GM12872 (cell line): ENCODE measurements at regions not wholly inside any gene's neighbourhood (a gene's known extent, or its start where the extent isn't known, plus 50 kb on each side); places are given as distances from the start of the nearest gene placed in this dataset.

Experiments used
- TF ChIP-seq, protein P1 (sequence below): IDR thresholded peaks from 3 replicates; pipeline ENCODE4 v1.5.1; 2011; ENCODE audit warnings: low read depth, mild to moderate bottlenecking, low read length, moderate library complexity; ENCODE audit not compliant: insufficient read depth

DNA sequence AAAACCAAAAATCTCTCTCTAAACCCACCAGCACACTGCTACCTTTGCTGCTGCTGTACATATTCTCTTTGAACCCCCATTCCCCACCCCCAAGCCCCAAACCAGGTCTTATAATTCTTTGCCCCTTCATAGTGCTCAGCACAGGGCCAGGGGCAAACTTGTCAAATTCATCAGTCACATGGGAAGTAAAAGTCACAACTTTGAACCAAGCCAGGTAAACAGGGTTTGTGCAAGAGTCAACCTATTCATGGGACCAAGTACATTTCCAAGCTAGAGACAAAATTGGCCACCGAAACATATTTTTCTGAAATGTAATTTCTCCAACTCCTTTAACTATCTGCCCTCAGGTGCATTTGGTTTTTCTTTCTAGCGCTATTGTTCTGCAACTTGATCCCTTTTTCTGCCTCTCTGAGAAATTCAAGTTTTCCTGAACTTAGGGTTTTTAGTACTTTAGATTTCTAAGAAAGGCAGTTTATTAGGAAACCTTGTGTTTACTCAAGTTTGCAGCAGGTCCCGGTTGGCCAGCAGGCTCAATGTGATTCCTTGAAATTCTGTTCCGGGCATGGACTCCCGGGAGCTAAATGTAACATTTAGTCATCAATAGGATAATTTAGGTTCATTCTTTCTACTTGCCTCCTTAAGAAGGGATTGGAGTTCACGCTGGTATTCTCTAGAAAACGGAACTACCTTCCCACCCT is 230.5 kb downstream of the EFCAB11 start:
- TF ChIP-seq, protein P1, sequence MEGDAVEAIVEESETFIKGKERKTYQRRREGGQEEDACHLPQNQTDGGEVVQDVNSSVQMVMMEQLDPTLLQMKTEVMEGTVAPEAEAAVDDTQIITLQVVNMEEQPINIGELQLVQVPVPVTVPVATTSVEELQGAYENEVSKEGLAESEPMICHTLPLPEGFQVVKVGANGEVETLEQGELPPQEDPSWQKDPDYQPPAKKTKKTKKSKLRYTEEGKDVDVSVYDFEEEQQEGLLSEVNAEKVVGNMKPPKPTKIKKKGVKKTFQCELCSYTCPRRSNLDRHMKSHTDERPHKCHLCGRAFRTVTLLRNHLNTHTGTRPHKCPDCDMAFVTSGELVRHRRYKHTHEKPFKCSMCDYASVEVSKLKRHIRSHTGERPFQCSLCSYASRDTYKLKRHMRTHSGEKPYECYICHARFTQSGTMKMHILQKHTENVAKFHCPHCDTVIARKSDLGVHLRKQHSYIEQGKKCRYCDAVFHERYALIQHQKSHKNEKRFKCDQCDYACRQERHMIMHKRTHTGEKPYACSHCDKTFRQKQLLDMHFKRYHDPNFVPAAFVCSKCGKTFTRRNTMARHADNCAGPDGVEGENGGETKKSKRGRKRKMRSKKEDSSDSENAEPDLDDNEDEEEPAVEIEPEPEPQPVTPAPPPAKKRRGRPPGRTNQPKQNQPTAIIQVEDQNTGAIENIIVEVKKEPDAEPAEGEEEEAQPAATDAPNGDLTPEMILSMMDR = no peak

DNA sequence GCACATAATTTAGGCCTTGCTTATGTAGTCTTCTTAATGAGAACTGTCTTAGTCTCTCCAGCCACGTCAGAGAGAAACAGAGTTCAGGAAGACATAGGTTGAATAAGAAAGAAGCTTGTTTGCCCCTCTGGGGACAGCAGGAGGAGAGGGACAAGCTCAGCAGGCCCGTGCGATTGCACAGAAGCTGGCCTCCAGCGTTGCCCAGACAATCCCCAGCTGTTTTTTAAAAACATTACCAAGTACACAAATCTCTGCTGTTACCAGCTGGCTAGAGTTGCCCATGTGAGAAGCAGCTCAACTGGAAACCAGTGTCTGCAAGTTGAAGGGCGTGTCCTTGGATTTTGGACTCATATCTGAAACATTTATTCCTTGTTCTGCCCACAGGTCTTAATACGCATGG is 232.6 kb downstream of the EFCAB11 start:
- TF ChIP-seq, protein P1 = no peak

DNA sequence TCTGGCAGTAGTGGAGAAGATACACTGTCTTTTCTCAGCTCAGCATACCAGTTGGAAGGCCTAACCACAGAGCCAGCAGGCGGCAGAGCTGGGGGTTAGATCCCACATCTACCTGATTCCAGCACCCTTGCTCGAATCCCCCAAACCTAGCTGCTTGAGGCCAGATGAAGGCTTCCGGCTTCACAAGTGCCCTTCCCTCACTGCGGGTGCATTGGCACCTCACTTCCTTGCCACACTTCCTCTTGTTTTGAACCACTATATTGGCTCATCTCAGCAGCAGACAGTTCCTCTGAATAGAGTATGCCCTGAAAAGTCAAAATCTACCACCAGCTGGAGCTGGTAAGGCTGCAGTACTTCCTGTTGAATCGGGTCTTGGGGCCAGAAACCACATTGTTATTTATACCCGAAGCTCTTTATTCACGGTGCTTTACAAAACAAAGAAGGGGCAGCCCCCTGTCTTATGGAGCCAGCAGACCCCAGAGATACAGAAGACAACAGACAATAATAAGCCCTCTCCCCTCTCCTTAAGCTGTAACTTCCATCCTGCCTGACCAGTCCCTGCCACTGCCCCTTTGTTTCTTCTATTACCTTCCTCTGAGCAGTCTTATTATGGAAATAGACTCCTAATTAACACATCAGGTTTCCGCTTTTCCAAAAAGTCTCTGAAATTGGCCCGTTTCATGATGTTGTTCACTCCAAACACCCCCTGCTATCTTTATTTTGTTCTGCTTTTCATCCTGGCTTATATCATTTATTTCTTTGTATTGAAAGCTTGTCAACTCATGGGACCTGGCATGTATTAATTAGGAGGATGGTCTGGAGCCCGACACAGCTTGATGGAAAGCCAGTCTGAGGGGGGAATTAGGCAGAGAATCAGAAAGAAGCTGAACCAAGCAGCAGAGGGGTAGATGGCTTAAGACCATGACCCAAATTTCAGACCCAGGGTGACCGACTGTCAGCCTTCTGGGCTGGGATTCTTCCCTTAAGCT is 233.5 kb downstream of the EFCAB11 start:
- TF ChIP-seq, protein P1 = no peak

DNA sequence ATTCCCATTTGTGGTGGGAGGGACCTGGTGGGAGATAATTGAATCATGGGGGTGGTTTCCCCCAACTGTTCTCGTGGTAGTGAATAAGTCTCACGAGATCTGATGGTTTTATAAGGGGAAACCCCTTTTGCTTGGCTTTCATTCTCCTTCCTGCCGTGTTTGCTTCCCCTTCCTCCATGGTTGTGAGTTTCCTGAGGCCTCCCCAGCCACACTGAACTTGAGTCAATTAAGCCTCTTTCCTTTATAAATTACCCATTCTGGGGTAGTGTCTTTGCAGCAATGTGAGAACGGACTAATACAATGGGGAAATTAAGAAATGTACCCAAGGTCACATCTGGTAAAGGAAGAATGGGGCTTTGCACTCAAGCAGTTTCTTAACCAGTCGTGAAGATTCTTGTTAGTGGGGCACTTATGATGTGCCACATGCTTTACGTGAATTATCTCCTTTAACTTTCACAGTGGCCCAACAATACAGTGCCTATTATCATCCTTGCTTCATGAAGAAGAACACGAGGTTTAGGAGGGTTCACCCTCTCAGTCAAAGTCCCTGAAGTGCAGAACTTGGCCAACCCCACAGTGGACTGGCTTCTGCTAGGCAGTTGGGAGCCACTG is 234.3 kb downstream of the EFCAB11 start:
- TF ChIP-seq, protein P1 = no peak

DNA sequence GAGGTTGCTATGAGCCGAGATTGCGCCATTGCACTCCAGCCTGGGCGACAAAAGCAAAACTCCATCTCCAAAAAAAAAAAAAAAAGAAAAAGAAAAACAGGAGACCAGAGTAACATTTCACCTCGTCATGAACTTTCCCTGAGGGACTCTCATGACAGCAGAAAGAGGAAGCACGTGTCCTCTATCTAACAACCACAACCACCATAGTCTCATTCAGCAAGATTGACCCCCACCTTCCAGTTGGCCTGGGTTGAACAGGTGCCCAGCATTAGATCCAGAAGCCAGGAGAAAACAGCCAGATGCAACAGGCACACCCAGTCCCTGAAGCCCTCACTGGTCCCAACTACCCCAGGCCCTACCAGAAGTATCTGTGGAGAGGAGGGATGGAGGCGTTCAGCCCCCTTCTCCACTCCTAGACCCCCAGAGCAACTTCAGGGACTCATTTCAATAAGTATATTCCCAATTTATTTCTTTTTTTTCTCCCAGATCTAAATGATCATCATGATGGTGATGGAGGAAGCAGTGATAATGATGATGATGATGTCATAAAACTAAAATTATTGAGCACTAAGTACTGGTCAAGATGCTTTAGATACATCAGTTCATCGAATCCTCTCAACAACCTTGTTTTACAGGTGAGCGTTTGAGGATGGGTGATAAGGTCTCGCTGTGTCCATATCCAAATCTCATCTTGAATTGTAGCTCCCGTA is 235.0 kb downstream of the EFCAB11 start:
- TF ChIP-seq, protein P1 = no peak

DNA sequence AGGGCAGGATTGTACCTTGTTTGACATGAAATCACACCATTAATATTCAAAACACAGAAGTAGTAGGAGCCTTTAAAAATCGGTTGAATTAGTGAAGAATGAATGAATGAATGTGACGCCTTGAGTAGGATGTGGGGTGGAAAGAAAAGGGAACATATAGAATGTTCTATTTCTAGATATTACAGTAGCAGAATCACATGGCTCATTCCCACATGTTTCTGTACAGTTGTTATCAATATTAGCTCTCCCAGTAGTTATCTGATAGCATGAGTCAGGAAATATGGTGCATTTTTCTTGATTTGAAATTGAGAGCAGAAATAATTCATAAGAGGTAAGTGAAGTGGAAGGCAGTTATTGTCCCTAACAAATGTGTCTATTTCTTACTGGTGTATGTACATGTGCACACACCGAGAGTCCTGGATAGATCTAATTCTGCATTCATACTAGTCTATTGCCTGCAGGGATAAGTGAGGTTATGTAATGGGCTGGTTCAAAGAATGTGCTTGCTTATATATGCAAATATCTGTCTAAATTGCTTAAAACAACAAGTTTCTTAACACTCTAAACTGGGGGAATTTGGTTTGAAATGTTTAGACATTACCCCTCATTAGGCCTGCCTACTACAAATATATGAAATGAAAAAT is 245.4 kb downstream of the EFCAB11 start:
- TF ChIP-seq, protein P1 = no peak
